WTC11 (cell line): ENCODE measurements at regions not wholly inside any gene's neighbourhood (a gene's known extent, or its start where the extent isn't known, plus 50 kb on each side); places are given as distances from the start of the nearest gene placed in this dataset.

Experiments
- ATAC-seq: fragments of 200-7000 bp; cut with Tn5 transposase; 2 replicates; pipeline ENCODE4 v1.10.0; 2021; ENCODE audit warnings: mild to moderate bottlenecking, moderate library complexity
- CTCF ChIA-PET: fragments of 300-600 bp; sonication (Branson Sonifier 250); formaldehyde crosslinking; loops from one replicate; lab custom pipeline; 2021; ENCODE audit warnings: antibody characterized with exemption; lab: Charles Lee
- POLR2A ChIA-PET: fragments of 350-600 bp; sonication (Branson Sonifier 250); formaldehyde crosslinking; loops from one replicate; lab custom pipeline; 2021; ENCODE audit warnings: antibody characterized with exemption; lab: Charles Lee
- DNase-seq: peaks from one replicate; pipeline ENCODE4 v3.0.0; 2021; ENCODE audit warnings: low spot score
- H3K27ac Mint-ChIP-seq: 2 replicates; pipeline ENCODE4 v1.8.0; 2021; ENCODE audit warnings: mixed read lengths
- H3K27me3 Mint-ChIP-seq: 2 replicates; pipeline ENCODE4 v1.8.0; 2021; ENCODE audit warnings: low read depth, mild to moderate bottlenecking, moderate library complexity, mixed read lengths
- H3K36me3 Mint-ChIP-seq: 2 replicates; pipeline ENCODE4 v1.8.0; 2021; ENCODE audit warnings: mixed read lengths
- H3K4me1 Mint-ChIP-seq: 2 replicates; pipeline ENCODE4 v1.8.0; 2022; ENCODE audit warnings: mixed read lengths
- H3K4me3 Mint-ChIP-seq: 2 replicates; pipeline ENCODE4 v1.8.0; 2021; ENCODE audit warnings: mild to moderate bottlenecking, moderate library complexity, mixed read lengths
- H3K9me3 Mint-ChIP-seq: 2 replicates; pipeline ENCODE4 v1.8.0; 2021; ENCODE audit warnings: mixed read lengths
- ELF4 ChIP-seq: sonication (generic); formaldehyde crosslinking; IDR thresholded peaks from 2 replicates; pipeline ENCODE4 v1.8.1; 2022; ENCODE audit warnings: low read depth, mild to moderate bottlenecking, moderate library complexity, missing genetic modification reagents
- FOXK1 ChIP-seq: sonication (generic); formaldehyde crosslinking; IDR thresholded peaks from 2 replicates; pipeline ENCODE4 v1.8.0; 2022; ENCODE audit warnings: mild to moderate bottlenecking, moderate library complexity, missing genetic modification reagents
- IRF2 ChIP-seq: sonication (generic); formaldehyde crosslinking; IDR thresholded peaks from 2 replicates; pipeline ENCODE4 v1.8.0; 2022; ENCODE audit warnings: low read depth, missing genetic modification reagents, borderline replicate concordance
- JAZF1 ChIP-seq: fragments of 250-450 bp; sonication (Bioruptor Pico); IDR thresholded peaks from 2 replicates; pipeline ENCODE4 v1.9.0; 2021; ENCODE audit warnings: moderate library complexity, mild to moderate bottlenecking, inconsistent platforms
- MXD4 ChIP-seq: fragments of 250-450 bp; sonication (Bioruptor Pico); IDR thresholded peaks from 2 replicates; pipeline ENCODE4 v1.8.0; 2021; ENCODE audit warnings: mild to moderate bottlenecking, moderate library complexity, borderline replicate concordance
- NFE2L1 ChIP-seq: sonication (generic); formaldehyde crosslinking; IDR thresholded peaks from 2 replicates; pipeline ENCODE4 v1.8.1; 2023; ENCODE audit warnings: missing genetic modification reagents
- RELA ChIP-seq: sonication (generic); formaldehyde crosslinking; IDR thresholded peaks from 2 replicates; pipeline ENCODE4 v1.8.1; 2022; ENCODE audit warnings: missing genetic modification reagents, mild to moderate bottlenecking, borderline replicate concordance
- SMAD3 ChIP-seq: sonication (generic); formaldehyde crosslinking; IDR thresholded peaks from 2 replicates; pipeline ENCODE4 v1.8.0; 2022; ENCODE audit warnings: missing genetic modification reagents, mild to moderate bottlenecking, borderline replicate concordance
- TP53 ChIP-seq: sonication (generic); formaldehyde crosslinking; IDR thresholded peaks from 2 replicates; pipeline ENCODE4 v1.8.1; 2023; ENCODE audit warnings: mild to moderate bottlenecking, missing genetic modification reagents
- ZNF219 ChIP-seq: sonication (generic); formaldehyde crosslinking; IDR thresholded peaks from 2 replicates; pipeline ENCODE4 v1.8.0; 2023; ENCODE audit warnings: missing genetic modification reagents, mild to moderate bottlenecking, borderline replicate concordance
- ZNF423 ChIP-seq: fragments of 250-450 bp; sonication (Bioruptor Pico); IDR thresholded peaks from 2 replicates; pipeline ENCODE4 v2.1.2; 2022; ENCODE audit warnings: mild to moderate bottlenecking, moderate library complexity
- TF ChIP-seq, protein P1 (sequence below): fragments of 250-450 bp; sonication (Bioruptor Pico); IDR thresholded peaks from 2 replicates; pipeline ENCODE4 v1.9.0; 2021; ENCODE audit warnings: mild to moderate bottlenecking
- TF ChIP-seq, protein P2 (sequence below): sonication (generic); formaldehyde crosslinking; IDR thresholded peaks from 2 replicates; pipeline ENCODE4 v1.8.1; 2023; ENCODE audit warnings: mild to moderate bottlenecking, missing genetic modification reagents
- TF ChIP-seq, protein P3 (sequence below): sonication (generic); formaldehyde crosslinking; IDR thresholded peaks from 2 replicates; pipeline ENCODE4 v1.8.1; 2023; ENCODE audit warnings: mild to moderate bottlenecking, moderate library complexity, missing genetic modification reagents
- TF ChIP-seq, protein P4 (sequence below): sonication (generic); formaldehyde crosslinking; IDR thresholded peaks from 2 replicates; pipeline ENCODE4 v1.8.0; 2022; ENCODE audit warnings: mild to moderate bottlenecking, missing genetic modification reagents
- TF ChIP-seq, protein P5 (sequence below): sonication (generic); formaldehyde crosslinking; IDR thresholded peaks from 2 replicates; pipeline ENCODE4 v1.8.1; 2023; ENCODE audit warnings: mild to moderate bottlenecking, missing genetic modification reagents, borderline replicate concordance
- TF ChIP-seq, protein P6 (sequence below): fragments of 250-450 bp; sonication (Bioruptor Pico); IDR thresholded peaks from 2 replicates; pipeline ENCODE4 v2.1.2; 2022; ENCODE audit warnings: mild to moderate bottlenecking, moderate library complexity
- TF ChIP-seq, protein P7 (sequence below): sonication (generic); formaldehyde crosslinking; IDR thresholded peaks from 2 replicates; pipeline ENCODE4 v1.8.1; 2023; ENCODE audit warnings: mild to moderate bottlenecking, missing genetic modification reagents, moderate library complexity
- TF ChIP-seq, protein P8 (sequence below): sonication (generic); formaldehyde crosslinking; IDR thresholded peaks from 2 replicates; pipeline ENCODE4 v1.8.1; 2022; ENCODE audit warnings: low read depth, mild to moderate bottlenecking, moderate library complexity, missing genetic modification reagents, borderline replicate concordance

DNA sequence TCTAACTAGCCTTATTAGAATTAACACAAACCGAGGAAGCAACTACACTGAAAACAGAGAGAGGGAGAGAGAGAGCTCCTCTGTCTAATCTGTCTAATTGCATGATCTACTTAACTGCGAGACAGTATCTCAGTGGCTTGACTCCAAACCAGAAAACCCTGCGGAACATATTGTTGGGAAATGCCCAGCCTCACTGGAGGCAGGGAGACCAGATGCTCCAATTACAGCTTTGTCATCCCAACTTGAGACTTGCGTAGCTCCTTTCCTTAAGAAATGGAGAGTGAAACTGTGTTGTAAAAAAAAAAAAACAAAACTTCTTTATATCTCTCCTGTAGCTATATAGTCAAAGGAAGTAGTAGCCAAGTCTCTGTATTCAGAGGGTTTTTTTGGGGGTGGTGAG lies 52.0 kb upstream of the ZNRF2 start:
- TF ChIP-seq NFE2L1 (no peak), MXD4 (no peak), SMAD3 (CRISPR knock-in tag) (no peak), IRF2 (CRISPR knock-in tag) (no peak), ZNF423 (CRISPR knock-in tag) (no peak), FOXK1 (CRISPR knock-in tag) (no peak), TP53 (CRISPR knock-in tag) (no peak), JAZF1 (CRISPR knock-in tag) (no peak), ELF4 (CRISPR knock-in tag) (no peak), ZNF219 (CRISPR knock-in tag) (no peak), RELA (no peak)
- TF ChIP-seq, protein P1, sequence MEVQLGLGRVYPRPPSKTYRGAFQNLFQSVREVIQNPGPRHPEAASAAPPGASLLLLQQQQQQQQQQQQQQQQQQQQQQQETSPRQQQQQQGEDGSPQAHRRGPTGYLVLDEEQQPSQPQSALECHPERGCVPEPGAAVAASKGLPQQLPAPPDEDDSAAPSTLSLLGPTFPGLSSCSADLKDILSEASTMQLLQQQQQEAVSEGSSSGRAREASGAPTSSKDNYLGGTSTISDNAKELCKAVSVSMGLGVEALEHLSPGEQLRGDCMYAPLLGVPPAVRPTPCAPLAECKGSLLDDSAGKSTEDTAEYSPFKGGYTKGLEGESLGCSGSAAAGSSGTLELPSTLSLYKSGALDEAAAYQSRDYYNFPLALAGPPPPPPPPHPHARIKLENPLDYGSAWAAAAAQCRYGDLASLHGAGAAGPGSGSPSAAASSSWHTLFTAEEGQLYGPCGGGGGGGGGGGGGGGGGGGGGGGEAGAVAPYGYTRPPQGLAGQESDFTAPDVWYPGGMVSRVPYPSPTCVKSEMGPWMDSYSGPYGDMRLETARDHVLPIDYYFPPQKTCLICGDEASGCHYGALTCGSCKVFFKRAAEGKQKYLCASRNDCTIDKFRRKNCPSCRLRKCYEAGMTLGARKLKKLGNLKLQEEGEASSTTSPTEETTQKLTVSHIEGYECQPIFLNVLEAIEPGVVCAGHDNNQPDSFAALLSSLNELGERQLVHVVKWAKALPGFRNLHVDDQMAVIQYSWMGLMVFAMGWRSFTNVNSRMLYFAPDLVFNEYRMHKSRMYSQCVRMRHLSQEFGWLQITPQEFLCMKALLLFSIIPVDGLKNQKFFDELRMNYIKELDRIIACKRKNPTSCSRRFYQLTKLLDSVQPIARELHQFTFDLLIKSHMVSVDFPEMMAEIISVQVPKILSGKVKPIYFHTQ (CRISPR knock-in tag): no peak
- TF ChIP-seq, protein P2, sequence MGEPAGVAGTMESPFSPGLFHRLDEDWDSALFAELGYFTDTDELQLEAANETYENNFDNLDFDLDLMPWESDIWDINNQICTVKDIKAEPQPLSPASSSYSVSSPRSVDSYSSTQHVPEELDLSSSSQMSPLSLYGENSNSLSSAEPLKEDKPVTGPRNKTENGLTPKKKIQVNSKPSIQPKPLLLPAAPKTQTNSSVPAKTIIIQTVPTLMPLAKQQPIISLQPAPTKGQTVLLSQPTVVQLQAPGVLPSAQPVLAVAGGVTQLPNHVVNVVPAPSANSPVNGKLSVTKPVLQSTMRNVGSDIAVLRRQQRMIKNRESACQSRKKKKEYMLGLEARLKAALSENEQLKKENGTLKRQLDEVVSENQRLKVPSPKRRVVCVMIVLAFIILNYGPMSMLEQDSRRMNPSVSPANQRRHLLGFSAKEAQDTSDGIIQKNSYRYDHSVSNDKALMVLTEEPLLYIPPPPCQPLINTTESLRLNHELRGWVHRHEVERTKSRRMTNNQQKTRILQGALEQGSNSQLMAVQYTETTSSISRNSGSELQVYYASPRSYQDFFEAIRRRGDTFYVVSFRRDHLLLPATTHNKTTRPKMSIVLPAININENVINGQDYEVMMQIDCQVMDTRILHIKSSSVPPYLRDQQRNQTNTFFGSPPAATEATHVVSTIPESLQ (CRISPR knock-in tag): no peak
- TF ChIP-seq, protein P3, sequence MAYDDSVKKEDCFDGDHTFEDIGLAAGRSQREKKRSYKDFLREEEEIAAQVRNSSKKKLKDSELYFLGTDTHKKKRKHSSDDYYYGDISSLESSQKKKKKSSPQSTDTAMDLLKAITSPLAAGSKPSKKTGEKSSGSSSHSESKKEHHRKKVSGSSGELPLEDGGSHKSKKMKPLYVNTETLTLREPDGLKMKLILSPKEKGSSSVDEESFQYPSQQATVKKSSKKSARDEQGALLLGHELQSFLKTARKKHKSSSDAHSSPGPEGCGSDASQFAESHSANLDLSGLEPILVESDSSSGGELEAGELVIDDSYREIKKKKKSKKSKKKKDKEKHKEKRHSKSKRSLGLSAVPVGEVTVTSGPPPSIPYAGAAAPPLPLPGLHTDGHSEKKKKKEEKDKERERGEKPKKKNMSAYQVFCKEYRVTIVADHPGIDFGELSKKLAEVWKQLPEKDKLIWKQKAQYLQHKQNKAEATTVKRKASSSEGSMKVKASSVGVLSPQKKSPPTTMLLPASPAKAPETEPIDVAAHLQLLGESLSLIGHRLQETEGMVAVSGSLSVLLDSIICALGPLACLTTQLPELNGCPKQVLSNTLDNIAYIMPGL (CRISPR knock-in tag): no peak
- TF ChIP-seq, protein P4, sequence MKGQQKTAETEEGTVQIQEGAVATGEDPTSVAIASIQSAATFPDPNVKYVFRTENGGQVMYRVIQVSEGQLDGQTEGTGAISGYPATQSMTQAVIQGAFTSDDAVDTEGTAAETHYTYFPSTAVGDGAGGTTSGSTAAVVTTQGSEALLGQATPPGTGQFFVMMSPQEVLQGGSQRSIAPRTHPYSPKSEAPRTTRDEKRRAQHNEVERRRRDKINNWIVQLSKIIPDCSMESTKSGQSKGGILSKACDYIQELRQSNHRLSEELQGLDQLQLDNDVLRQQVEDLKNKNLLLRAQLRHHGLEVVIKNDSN: no peak
- TF ChIP-seq, protein P5, sequence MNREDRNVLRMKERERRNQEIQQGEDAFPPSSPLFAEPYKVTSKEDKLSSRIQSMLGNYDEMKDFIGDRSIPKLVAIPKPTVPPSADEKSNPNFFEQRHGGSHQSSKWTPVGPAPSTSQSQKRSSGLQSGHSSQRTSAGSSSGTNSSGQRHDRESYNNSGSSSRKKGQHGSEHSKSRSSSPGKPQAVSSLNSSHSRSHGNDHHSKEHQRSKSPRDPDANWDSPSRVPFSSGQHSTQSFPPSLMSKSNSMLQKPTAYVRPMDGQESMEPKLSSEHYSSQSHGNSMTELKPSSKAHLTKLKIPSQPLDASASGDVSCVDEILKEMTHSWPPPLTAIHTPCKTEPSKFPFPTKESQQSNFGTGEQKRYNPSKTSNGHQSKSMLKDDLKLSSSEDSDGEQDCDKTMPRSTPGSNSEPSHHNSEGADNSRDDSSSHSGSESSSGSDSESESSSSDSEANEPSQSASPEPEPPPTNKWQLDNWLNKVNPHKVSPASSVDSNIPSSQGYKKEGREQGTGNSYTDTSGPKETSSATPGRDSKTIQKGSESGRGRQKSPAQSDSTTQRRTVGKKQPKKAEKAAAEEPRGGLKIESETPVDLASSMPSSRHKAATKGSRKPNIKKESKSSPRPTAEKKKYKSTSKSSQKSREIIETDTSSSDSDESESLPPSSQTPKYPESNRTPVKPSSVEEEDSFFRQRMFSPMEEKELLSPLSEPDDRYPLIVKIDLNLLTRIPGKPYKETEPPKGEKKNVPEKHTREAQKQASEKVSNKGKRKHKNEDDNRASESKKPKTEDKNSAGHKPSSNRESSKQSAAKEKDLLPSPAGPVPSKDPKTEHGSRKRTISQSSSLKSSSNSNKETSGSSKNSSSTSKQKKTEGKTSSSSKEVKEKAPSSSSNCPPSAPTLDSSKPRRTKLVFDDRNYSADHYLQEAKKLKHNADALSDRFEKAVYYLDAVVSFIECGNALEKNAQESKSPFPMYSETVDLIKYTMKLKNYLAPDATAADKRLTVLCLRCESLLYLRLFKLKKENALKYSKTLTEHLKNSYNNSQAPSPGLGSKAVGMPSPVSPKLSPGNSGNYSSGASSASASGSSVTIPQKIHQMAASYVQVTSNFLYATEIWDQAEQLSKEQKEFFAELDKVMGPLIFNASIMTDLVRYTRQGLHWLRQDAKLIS (CRISPR knock-in tag): no peak
- TF ChIP-seq, protein P6, sequence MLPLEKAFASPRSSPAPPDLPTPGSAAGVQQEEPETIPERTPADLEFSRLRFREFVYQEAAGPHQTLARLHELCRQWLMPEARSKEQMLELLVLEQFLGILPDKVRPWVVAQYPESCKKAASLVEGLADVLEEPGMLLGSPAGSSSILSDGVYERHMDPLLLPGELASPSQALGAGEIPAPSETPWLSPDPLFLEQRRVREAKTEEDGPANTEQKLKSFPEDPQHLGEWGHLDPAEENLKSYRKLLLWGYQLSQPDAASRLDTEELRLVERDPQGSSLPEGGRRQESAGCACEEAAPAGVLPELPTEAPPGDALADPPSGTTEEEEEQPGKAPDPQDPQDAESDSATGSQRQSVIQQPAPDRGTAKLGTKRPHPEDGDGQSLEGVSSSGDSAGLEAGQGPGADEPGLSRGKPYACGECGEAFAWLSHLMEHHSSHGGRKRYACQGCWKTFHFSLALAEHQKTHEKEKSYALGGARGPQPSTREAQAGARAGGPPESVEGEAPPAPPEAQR (CRISPR knock-in tag): no peak
- TF ChIP-seq, protein P7, sequence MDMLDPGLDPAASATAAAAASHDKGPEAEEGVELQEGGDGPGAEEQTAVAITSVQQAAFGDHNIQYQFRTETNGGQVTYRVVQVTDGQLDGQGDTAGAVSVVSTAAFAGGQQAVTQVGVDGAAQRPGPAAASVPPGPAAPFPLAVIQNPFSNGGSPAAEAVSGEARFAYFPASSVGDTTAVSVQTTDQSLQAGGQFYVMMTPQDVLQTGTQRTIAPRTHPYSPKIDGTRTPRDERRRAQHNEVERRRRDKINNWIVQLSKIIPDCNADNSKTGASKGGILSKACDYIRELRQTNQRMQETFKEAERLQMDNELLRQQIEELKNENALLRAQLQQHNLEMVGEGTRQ (CRISPR knock-in tag): no peak
- TF ChIP-seq, protein P8, sequence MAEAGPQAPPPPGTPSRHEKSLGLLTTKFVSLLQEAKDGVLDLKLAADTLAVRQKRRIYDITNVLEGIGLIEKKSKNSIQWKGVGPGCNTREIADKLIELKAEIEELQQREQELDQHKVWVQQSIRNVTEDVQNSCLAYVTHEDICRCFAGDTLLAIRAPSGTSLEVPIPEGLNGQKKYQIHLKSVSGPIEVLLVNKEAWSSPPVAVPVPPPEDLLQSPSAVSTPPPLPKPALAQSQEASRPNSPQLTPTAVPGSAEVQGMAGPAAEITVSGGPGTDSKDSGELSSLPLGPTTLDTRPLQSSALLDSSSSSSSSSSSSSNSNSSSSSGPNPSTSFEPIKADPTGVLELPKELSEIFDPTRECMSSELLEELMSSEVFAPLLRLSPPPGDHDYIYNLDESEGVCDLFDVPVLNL (CRISPR knock-in tag): no peak
- TF ChIP-seq, all 79 proteins: peak for 0
- no peaks in the 10 kb centered on the region for H3K4me1 Mint-ChIP-seq
- H3K27me3 Mint-ChIP-seq: peaks cover 7% of the 10 kb centered on the region; the same call in 1 of the 2 replicates
- H3K9me3 Mint-ChIP-seq: 0 out of 2 replicates have a peak, but pooled peaks cover 4% of the 10 kb centered on the region
- CTCF ChIA-PET: interaction anchor here (0.5 to 0.7 kb wide), 3 partner anchors 12 to 48 kb away, joined by 3 to 4 read pairs (median 3); no protein-coding TSS in a partner anchor
- H3K27ac Mint-ChIP-seq: no peak overlapping the region
- DNase-seq (no peak), ATAC-seq (no peak)
- H3K36me3 Mint-ChIP-seq: no peaks in the 10 kb centered on the region
- no peak overlapping the region for H3K4me3 Mint-ChIP-seq
- POLR2A ChIA-PET: no interaction called here
